ENCODE measurements at regions not wholly inside any gene's neighbourhood (a gene's known extent, or its start where the extent isn't known, plus 50 kb on each side); places are given as distances from the start of the nearest gene placed in this dataset.
"Not testable (repeated sequence)": the region's sequence is repeated elsewhere in the genome, so short reads cannot be mapped to it uniquely, and the experiment has no call there.

DNA sequence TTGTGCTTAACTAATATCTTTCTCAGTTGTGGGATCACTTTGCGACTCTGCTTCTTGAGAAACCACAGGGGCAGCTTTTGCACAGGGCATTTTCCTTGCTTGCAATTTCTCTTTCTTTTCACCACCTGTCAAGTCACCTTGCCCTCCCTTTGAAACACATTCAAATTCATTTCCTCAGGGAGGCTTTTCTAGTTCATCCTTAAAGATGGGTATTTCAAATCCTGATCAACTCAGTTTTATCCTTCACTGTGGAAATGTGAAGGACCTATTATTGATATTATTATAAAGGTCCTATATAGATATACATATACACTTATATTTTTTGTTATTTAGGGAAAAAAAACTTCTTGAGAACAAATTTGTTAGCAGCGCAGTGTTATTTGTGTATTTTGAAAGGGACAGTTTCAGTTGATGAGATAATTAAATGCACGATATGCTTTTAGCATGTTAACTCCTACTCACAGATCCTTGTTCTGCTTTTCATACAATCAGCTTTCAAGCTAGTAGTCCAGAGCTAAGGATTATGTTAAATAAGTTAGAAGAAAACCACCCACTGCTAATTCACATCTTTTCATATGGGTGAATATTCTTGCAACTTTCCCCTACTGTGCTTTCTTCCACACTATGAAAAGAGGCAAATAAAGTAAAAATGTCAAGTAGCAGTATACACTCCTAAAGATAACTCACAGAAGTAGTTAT, 501.4 kb upstream of the RGS6 start:
- DNase-seq (ENCODE audit: low spot score) (no peak), ATAC-seq (no peak)
- intact Hi-C loops (cut with DNase I): no loop called here

DNA sequence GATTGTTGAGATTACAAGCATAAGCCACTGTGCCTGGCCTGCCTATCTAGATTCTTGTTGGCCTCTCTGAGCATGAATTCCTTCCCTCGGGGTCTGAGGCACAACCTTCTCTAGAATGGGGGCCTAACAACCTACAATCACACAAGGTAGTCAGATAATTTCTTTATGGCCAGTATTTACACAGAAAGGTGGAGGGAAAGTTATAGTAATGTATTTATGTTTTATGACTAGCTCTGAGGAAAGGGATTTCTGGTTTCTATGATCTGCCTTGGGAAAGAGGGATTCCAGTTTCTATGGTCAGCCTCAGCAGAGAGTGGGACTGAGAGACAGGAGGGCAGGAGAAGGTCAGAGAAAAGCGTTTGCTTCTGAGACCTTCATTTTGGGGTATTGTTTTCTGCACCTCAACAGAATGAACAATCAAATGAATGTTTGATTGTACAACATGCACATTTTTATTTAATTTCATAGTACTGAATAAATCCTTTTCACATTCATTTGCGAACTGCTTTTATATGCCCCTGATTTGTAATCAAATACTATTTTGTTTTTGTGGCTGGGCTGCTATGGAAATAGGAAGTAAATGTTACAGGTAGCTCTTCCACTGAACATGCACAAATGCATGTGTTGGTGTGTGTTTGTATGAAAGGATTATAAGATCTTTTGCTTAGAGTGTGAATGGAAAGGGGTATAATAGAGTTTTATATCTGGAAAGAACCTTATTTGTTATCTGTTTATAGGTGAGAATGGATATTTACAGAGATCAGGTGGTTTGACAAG, 499.7 kb upstream of the RGS6 start:
- intact Hi-C loops (cut with DNase I): no loop called here
- DNase-seq (ENCODE audit: low spot score) (no peak), ATAC-seq (no peak)

DNA sequence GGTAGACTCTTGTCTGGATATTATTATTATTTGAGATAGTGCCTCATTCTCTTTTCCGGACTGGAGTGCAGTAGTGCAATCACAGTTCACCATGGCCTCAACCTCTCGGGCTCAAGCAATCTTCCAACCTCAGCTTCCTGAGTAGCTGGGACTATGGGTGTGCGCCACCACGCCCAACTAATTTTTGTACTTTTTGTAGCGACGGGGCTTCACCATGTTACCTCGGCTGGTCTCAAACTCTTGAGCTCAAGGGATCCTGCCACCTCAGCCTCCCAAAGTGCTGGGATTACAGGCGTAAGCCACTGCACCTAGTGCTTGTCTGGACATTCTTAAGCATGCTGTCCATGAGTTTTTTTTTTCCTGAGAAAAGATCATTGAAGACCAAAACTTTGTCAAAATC, 498.9 kb upstream of the RGS6 start:
- ATAC-seq (no peak), DNase-seq (ENCODE audit: low spot score) (no peak)
- intact Hi-C loops (cut with DNase I): no loop called here

DNA sequence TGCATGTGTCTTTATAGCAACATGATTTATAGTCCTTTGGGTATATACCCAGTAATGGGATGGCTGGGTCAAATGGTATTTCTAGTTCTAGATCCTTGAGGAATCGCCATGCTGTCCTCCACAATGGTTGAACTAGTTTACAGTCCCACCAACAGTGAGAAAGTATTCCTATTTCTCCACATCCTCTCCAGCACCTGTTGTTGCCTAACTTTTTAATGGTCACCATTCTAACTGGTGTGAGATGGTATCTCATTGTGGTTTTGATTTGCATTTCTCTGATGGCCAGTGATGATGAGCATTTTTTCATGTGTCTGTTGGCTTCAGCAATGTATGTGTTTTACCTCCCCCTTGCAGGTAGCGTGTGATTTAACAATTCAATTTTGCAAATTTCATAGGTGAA, 496.6 kb upstream of the RGS6 start:
- intact Hi-C loops (cut with DNase I); DNase-seq (ENCODE audit: low spot score); ATAC-seq: not testable (repeated sequence)

DNA sequence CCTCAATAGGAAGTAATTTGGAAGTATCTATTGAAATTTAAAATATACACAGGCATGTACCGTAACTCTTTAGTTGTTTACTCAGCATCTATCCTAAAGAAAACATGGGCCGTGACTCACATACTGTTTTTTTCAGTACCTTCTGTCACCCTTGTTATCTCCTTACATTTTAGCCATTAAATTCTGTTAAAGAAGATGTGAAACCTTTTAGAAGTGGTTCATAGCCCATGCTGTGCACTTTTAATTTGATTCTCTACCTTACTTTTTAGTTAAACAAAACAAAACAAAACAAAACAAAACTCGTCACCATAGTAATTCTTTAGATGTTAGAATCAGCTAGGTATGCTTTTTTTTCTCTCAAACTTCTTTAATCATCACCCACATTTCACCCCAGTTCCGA, 494.4 kb upstream of the RGS6 start:
- no peak for ATAC-seq
- no peak for DNase-seq (ENCODE audit: low spot score)
- intact Hi-C loops (cut with DNase I): no loop called here

DNA sequence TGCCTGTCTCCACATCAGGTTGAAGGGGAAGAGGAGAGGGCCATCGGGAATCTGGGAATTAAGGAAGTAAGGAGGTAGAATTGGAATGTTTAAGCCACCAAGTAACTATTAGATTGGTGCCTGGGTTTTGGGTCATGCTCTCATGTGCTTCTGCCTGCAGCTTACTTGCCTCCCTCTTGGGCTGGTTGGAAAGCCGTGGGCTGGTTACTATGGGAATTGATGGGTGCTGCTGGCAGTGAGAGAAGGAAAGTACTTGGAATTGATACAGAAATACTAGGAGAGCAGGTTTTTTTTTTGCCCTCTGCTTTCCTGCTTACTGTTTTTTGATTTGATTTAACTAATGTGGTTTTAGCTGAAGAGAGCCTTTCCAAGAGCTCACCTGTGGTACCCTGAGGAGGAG, 493.5 kb upstream of the RGS6 start:
- peak; percentile 72 for ATAC-seq
- no peak for DNase-seq (ENCODE audit: low spot score)
- intact Hi-C loops (cut with DNase I): no loop called here

DNA sequence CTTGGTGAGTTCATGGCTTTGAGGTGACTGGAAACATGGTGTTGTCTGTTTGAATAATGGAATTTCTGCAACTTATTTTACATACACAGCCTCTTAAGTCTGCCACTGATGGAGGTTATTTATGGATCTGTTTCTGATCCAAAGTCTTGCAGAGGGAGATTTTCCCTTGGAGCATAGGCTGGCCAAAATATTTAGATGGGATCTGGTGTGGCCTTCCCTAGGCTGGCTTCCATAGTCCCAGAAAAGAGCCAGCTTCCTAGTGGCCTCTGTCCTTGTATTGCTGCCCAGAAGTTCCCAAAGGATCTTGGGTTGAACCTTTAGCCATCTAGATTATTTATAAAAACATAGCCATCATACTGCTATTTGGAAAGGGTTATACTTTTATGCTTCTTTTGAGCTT, 491.1 kb upstream of the RGS6 start:
- intact Hi-C loops (cut with DNase I): no loop called here
- ATAC-seq (peak; percentile 57), DNase-seq (ENCODE audit: low spot score) (no peak)

DNA sequence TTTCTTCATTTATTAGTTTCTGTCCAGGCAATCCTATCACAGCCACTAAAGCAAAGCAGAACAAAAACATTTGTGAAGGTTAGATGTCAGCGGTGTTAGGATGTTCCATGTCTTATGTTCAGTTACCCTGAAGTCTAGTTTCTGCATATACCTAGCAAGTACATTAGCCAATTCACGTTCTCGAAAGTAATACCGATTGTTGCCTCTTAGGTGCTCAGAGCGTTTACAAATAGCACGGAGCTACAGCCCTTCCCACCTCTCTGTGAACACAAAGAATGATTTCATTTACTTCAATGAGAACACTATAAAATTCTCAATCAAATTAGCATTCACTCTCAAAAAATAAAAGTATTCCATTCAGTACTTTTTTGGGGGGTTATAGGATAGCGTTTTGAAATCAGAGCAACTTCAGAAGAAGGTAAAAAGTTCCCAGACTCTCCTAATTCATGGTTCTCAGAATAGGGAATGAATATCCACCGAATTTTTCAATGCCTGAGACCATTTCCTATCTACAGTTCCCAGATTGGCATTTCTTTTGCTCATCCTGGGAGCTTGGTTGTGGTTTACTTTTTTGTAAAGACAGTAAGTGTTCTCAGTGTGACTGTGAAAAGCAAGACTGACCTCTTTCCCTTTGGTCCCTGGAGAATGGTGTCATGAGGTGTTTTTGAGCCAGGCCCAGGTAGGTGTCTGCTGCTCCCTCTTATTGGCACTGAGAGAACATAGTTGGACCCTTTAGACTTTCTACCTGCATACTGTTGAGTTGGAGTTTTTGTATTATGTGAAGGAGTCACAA, 488.0 kb upstream of the RGS6 start:
- ATAC-seq (no peak), DNase-seq (ENCODE audit: low spot score) (no peak)
- intact Hi-C loops (cut with DNase I): no loop called here

DNA sequence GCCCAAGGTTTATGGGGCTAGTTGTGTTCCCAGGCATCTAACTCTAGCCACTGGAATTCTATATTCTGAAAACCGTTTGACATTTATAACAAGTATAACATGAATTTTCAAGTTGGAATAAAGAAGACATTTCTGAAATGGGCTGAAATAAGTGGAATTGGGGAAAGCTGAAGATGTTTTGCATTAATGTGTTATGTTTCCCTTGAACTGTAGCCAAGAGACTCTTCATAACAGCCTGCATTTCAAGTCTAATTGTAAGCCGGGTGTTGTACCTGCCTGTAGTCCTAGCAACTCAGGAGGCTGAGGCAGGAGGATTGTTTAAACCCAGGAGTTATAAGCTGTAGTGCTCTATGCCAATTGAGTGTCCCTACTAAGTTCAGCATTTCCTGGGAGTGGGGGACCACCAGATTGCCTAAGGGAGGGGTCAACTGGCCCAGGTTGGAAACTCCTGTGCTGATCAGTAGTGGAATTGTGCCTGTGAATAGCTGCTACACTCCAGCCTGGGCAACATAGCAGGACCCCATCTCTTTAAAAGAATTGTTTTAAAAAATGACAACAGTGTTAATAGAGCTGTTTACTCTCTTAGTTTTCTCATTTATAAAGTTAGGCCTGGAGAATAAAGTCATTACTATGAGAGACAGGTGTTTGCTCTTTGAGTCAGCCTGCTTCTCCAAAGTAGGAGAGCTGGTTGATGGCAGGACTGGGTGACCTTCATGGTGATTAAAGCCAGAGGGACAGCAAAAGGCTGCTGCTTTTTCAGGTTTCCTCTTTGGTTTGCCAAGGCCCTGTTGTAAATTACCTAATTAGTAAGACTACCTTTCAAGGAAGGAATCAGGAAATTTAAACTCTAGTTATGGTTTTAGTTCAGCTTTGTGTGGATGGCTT, 483.6 kb upstream of the RGS6 start:
- ATAC-seq: no peak
- intact Hi-C loops (cut with DNase I): no loop called here
- DNase-seq (ENCODE audit: low spot score): no peak

DNA sequence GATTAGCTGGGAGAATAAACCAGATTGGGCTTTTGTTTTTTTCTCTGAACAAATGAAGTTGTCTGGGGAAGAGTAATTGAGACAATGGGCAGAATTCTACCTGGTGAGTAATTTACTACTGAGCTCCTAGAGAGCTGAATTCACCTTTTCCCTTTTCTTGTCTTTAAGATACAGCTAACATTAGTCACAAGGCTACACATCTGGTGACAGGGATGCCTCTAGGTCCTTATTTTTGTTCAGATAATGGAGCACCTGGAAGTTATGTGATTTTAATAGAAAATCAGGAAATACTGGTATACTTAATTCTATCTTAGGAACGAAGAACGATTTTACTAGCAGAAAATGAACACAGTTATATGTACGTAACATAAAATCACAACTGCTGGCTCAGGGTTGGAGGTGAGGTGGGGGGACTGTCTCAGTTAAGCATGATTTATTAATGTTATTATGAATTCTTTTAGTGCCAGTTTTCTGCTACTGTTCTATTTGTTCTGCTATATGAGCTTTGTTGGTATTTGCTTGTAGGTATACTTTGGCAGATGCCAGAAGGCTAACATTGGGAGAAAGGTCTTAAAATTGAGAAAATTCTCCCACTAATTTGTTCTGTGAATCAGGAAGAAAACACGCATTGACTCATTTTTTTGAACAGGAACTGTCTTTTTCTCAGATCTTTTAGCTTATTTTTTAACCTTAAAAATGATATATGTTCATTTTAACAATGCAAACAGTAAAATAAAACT, 482.7 kb upstream of the RGS6 start:
- intact Hi-C loops (cut with DNase I): no loop called here
- no peak for ATAC-seq
- DNase-seq (ENCODE audit: low spot score): no peak

DNA sequence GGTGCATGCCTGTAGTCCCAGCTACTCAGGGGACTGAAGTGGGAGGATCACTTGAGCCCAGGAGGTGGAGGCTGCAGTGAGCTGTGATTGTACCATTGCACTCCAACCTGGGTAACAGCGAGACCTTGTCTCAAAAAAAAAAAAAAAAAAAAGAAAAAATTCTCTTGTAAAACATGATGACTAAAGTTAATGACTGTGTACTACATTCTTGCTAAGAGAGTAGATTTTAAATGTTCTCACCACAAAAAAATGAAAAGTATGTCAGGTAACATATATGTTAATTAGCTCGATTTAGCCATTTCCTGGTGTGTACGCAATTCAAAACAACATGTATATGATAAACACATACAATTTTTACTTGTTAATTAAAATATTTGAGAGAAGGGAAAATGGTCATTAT, 480.7 kb upstream of the RGS6 start:
- ATAC-seq: no peak
- DNase-seq (ENCODE audit: low spot score): no peak
- intact Hi-C loops (cut with DNase I): no loop called here

DNA sequence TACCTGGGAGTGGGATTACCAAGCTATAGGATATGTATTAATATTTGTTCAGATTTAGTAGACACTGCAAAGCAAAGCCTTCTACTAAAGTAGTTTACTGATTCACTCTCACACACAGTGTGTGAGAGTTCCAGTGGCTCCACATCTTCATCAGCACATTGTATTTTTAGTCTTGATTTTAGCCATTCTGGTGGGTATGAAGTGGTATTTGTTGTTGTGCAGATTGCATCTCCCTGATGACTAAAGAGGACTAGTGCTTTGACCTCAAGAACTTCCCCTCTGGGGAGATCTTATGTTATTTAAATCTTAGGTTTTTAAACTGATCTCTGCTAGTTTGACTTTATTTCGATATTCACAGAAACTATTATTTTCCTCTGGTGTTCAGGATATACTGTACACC, 479.7 kb upstream of the RGS6 start:
- DNase-seq (ENCODE audit: low spot score) (no peak), ATAC-seq (no peak)
- intact Hi-C loops (cut with DNase I): no loop called here

DNA sequence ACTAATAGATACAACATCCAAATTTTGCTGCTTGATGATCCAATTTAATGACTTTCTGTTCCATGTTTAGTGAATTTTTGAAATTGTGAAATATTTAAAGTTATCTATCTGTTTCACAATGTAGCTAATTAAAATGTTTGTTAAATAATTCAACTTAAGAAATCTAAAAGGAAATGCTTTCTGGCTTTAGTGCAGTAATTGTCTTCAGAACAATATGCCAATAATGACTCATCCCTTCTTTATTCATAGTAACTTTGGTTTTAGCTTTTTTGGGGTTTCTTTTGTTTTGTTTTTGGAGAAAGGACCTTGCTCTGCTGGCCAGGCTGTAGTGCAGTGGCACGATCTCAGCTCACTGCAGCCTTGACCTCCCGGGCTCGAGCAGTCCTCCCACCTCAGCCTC, 479.2 kb upstream of the RGS6 start:
- ATAC-seq: no peak
- intact Hi-C loops (cut with DNase I): no loop called here
- no peak for DNase-seq (ENCODE audit: low spot score)

DNA sequence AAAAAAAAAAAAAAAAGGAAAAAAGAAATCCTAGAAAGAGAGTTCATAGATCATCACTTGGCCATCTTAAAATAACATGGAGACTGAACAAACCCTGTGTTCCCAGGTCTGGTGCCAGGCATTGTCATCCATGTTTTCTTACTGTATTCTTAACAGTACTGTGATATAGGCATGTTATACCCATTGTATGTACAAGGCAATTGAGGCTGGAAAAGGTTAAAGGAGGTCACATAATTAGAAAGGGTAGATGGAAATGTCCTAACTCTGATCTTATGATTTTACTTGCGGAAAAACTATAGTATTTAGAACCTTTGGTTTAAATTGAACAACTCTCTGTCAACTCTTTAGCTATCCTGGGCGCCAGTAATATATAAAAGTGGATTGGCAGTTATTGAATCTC, 478.2 kb upstream of the RGS6 start:
- ATAC-seq (no peak), DNase-seq (ENCODE audit: low spot score) (no peak)
- intact Hi-C loops (cut with DNase I): no loop called here

DNA sequence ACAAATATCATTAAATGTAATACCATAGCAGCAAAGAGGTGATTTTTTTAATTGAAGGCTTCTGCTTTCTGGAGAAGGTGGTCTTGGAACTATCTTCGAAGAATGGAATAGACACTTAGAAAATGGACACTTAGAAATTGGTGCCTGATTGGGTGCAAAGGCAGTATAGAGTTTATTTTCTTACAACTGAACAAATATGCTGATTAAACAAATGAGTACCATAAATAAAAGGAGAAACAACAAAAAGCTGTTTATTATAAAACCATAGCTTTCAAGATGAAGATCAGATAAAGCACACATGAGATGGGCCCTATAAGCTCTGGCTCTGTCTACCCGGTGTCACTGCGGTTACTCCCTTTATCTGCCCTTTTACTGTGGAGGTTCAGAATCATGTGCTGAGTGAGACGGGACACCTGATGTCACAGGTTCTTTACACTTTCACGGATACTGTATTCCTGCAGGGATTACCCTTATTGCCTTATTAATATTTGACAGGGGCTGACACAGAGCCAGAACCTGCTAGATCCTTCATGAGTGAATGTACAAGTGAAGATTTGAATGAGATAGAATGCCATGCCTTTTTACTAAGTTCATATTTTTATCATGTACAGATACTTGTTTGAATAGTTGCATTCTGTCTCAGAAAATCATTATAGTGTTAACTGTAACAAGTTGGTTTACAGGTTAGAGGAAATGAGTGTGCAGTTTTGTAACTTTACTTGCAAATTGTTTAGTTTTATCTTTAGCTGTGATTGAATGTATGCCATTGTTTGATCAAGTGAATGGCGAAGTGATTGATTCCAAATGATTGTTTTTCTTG, 477.5 kb upstream of the RGS6 start:
- intact Hi-C loops (cut with DNase I): no loop called here
- no peak for ATAC-seq
- no peak for DNase-seq (ENCODE audit: low spot score)

DNA sequence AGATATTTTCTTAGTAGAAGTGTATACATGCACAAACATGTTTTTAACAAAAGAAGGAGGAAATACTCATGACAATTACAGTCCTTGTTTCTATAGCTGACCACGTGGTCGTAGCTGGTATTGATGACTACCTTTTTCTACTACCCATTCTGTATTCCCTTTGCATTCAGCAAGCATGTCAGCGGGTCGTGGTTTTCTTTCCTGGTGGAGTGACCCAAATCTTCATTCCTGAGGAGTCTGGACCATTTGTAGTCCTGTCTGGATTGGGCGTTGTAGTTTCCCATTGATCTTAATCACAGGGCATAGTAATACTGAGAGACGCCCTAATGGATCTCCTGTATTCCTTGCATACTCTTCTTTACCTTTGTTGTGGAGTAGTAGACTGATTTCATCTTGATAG, 472.1 kb upstream of the RGS6 start:
- no peak for DNase-seq (ENCODE audit: low spot score)
- intact Hi-C loops (cut with DNase I): loop anchor here (5.0 kb wide), 1 partner anchor 943 kb away; no protein-coding TSS in a partner anchor
- ATAC-seq: no peak

DNA sequence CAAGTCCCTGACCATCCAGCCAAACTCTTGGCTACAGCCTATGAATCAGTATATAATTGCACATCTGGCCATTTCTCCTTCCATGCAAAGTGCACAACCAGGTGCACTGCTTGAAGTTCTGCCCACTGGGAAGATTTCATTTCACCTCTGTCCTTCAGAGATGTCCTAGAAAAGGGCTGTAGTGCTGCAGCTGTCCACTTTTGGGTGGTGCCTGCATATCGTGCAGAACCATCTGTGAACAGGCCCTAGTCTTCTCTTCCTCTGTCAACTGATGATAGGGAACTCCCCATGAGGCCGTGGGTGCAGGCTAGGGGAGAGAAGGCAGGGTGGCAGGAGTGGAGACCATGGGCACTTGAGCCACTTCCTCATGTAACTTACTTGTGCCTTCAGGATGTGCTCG, 470.6 kb upstream of the RGS6 start:
- ATAC-seq; DNase-seq (ENCODE audit: low spot score): not testable (repeated sequence)
- intact Hi-C loops (cut with DNase I): loop anchor here (5.0 kb wide), 1 partner anchor 944 kb away; no protein-coding TSS in a partner anchor
